ENCODE measurements at regions not wholly inside any gene's neighbourhood (a gene's known extent, or its start where the extent isn't known, plus 50 kb on each side); places are given as distances from the start of the nearest gene placed in this dataset.

DNA sequence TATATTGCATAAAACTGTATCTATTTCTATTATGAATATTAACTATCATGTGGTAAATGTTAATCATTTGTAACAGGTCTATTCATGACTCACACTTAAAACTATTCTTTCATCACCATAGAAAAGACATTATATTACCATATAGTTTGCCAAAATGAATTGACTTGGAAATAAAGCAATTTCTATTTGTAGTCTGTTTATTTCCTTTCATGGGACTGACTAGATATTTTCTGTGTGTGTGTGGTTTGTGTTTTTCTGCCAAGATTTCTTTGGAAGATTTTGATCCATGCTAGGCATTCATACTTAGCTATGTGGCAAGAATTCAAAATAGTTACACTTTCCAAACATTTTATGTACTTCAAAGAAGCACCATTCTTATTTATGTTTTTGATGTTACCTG, 522.5 kb upstream of the AGTR1 start:
- H3K4me3 ChIP-seq, result no peak overlapping the region
- H3K27ac ChIP-seq, result no peak overlapping the region
- TF ChIP-seq POLR2AphosphoS5 (IDR thresholded peaks at IDR 0.05) (no peak), POLR2A (IDR thresholded peaks at IDR 0.05) (no peak), CTCF (IDR thresholded peaks at IDR 0.05 in 8 of 11, conservative IDR thresholded peaks at IDR 0.05 in 3 of 11) (no peak)
- H3K9me3 ChIP-seq, result peaks cover 0 to 4% (median 0%) of the 10 kb centered on the region in 8 donors
- intact Hi-C loops (cut with DNase I; ENCODE audit: low total_unique reads), result no loop called here
- H3K36me3 ChIP-seq, result no peaks in the 10 kb centered on the region
- no peaks in the 10 kb centered on the region for H3K4me1 ChIP-seq
- H3K27me3 ChIP-seq (replicated peaks in 1 of 7), result no peaks in the 10 kb centered on the region
- no peak for DNase-seq

GRCh38 chr3:148178503-148178902, 519.2 kb upstream of the AGTR1 start:
- 41 to 63% (median 49%) methylated on average over 3 of the region's 3 CpGs for WGBS, 5 donors
- Histone ChIP-seq H3K36me3 (no peaks in the 10 kb centered on the region), H3K4me1 (no peaks in the 10 kb centered on the region), H3K27me3 (replicated peaks in 1 of 7) (no peaks in the 10 kb centered on the region), H3K9me3 (peaks cover 0 to 10% (median 2%) of the 10 kb centered on the region in 8 donors), H3K27ac (no peak overlapping the region), H3K4me3 (no peak overlapping the region)
- TF ChIP-seq POLR2AphosphoS5 (IDR thresholded peaks at IDR 0.05) (no peak), POLR2A (IDR thresholded peaks at IDR 0.05) (no peak), CTCF (IDR thresholded peaks at IDR 0.05 in 8 of 11, conservative IDR thresholded peaks at IDR 0.05 in 3 of 11) (no peak)
- intact Hi-C loops (cut with DNase I; ENCODE audit: low total_unique reads), result no loop called here
- no peak for DNase-seq

DNA sequence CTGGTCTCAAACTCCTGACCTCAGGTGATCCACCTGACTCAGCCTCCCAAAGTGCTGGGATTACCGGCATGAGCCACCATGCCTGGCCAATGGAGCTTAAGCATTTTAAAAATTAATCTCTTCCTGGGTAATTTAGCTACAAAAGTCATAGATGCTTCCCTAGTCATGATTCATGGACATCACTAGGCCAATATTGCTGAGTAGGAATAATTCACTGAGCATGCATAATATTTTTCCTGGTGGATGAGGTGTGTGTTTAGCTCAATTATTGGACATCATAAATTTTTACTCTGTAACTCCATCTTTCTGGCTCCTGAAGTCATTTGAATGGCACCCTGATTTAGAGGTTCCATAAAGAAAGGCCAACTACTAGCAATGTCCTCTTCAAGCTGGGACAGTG, 512.9 kb upstream of the AGTR1 start:
- no peak for DNase-seq
- Histone ChIP-seq H3K4me1 (no peaks in the 10 kb centered on the region), H3K27me3 (replicated peaks in 1 of 7) (no peaks in the 10 kb centered on the region), H3K27ac (no peak overlapping the region), H3K9me3 (peaks cover 0 to 11% (median 2%) of the 10 kb centered on the region in 8 donors), H3K36me3 (no peaks in the 10 kb centered on the region), H3K4me3 (no peak overlapping the region)
- TF ChIP-seq POLR2A (IDR thresholded peaks at IDR 0.05), result no peak
- TF ChIP-seq POLR2AphosphoS5 (IDR thresholded peaks at IDR 0.05), result no peak
- TF ChIP-seq CTCF (IDR thresholded peaks at IDR 0.05 in 8 of 11, conservative IDR thresholded peaks at IDR 0.05 in 3 of 11), result no peak
- 83 to 100% (median 95%) methylated on average over 1 of the region's 1 CpG for WGBS, 5 donors
- intact Hi-C loops (cut with DNase I; ENCODE audit: low total_unique reads), result no loop called here

DNA sequence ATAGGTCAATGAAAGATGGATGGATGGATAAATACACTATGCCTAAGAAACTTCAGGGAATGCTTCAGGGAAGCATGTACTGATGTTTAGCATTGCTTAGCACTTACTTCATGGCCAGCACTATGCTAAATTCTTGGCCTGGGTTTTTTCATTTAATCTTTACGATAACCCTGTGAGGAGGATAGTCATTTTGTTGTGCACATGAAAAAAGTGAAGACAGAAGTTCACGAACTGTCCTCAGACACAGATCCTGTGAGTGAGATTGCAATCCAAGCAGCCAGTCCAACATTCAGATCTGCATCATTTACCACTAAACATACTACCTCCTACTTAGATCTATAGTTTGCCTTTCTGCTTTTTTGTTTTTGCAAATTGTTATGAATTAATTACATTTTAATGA, 510.8 kb upstream of the AGTR1 start:
- intact Hi-C loops (cut with DNase I; ENCODE audit: low total_unique reads), result no loop called here
- Histone ChIP-seq H3K4me3 (no peak overlapping the region), H3K27me3 (replicated peaks in 1 of 7) (no peaks in the 10 kb centered on the region), H3K36me3 (no peaks in the 10 kb centered on the region), H3K9me3 (peaks cover 0 to 11% (median 0%) of the 10 kb centered on the region in 8 donors), H3K4me1 (no peaks in the 10 kb centered on the region), H3K27ac (no peak overlapping the region)
- TF ChIP-seq POLR2AphosphoS5 (IDR thresholded peaks at IDR 0.05) (no peak), CTCF (IDR thresholded peaks at IDR 0.05 in 8 of 11, conservative IDR thresholded peaks at IDR 0.05 in 3 of 11) (no peak), POLR2A (IDR thresholded peaks at IDR 0.05) (no peak)
- no peak for DNase-seq
- WGBS, 5 donors, result 69 to 88% (median 85%) methylated on average over 2 of the region's 2 CpGs
